Stomach (tissue), 8 donors: ENCODE measurements at regions not wholly inside any gene's neighbourhood (a gene's known extent, or its start where the extent isn't known, plus 50 kb on each side); places are given as distances from the start of the nearest gene placed in this dataset.

ENCODE experiments used
- DNase-seq, 2 donors: peaks; one replicate each; pipeline versions ENCODE4 v3.0.0 to v3.0.0-alpha.2; 2013 to 2019
- H3K27ac ChIP-seq, 5 donors: fragments of 200-600 bp in 4 of 5; sonication (generic) in 4 of 5; one replicate each; pipeline ENCODE4 v1.5.1; 2013 to 2019; ENCODE audit warnings: mild to moderate bottlenecking in 1 of 5, moderate library complexity in 1 of 5
- H3K27me3 ChIP-seq, 3 donors: fragments of 200-600 bp; sonication (generic); one replicate each; pipeline ENCODE4 v1.5.1; 2017 to 2019; ENCODE audit warnings: mixed run types in 1 of 3
- H3K36me3 ChIP-seq, 4 donors: fragments of 200-600 bp; sonication (generic); 1 replicate in 3 of 4; 2 replicates in 1 of 4; pipeline ENCODE4 v1.5.1; 2016 to 2019
- H3K4me1 ChIP-seq, 4 donors: fragments of 200-600 bp; sonication (generic); one replicate each; pipeline ENCODE4 v1.5.1; 2016 to 2019
- H3K4me3 ChIP-seq, 4 donors: fragments of 200-600 bp; sonication (generic) in 3 of 4; one replicate each; pipeline ENCODE4 v1.5.1; 2016 to 2019; ENCODE audit warnings: mild to moderate bottlenecking in 1 of 4
- H3K9me3 ChIP-seq, 4 donors: fragments of 200-600 bp; sonication (generic); one replicate each; pipeline ENCODE4 v1.5.1; 2016 to 2019
- CTCF ChIP-seq, 7 experiments: fragments of 450-650 bp in 4 of 7; fragments of 200-600 bp in 3 of 7; sonication (generic) in 3 of 7; IDR thresholded peaks; one replicate each; pipeline ENCODE4 v1.5.1; 2016 to 2019; ENCODE audit warnings: antibody characterized with exemption in 7 of 7, control low read depth in 2 of 7, mild to moderate bottlenecking in 1 of 7
- EP300 ChIP-seq: sonication (generic); formaldehyde crosslinking; IDR thresholded peaks from one replicate; pipeline ENCODE4 v1.6.1; 2017; ENCODE audit warnings: antibody characterized with exemption
- POLR2A ChIP-seq, 4 donors: fragments of 450-650 bp; IDR thresholded peaks; one replicate each; pipeline ENCODE4 v1.6.1; 2016; ENCODE audit warnings: antibody characterized with exemption in 4 of 4, control low read depth in 2 of 4, mild to moderate bottlenecking in 1 of 4, moderate library complexity in 1 of 4
- POLR2AphosphoS5 ChIP-seq, 3 donors: sonication (generic); formaldehyde crosslinking; IDR thresholded peaks; one replicate each; pipeline ENCODE4 v1.6.1; 2016; ENCODE audit warnings: antibody characterized with exemption in 3 of 3
- WGBS, 5 donors: extraction: QIAGEN DNeasy Blood & Tissue Kit in 3 of 5; methylation state at CpG; one replicate each; pipeline versions ENCODE4 v1.1.5 to v1.1.7; 2013 to 2018; 5-methylcytosine and 5-hydroxymethylcytosine counted together
- intact Hi-C: fragments of 100-400 bp; cut with DNase I; formaldehyde crosslinking; loops from one replicate; pipeline ENCODE4 v1.15.1; 2023; ENCODE audit warnings: low total_unique reads
- donor health status: healthy with polysubstance abuse.
- donor health status: Bipolar disorder and iron deficiency.
- donor health status: healthy.

- TF ChIP-seq CTCF (IDR thresholded peaks at IDR 0.05) (no peak), EP300 (no peak), POLR2A (IDR thresholded peaks at IDR 0.05) (no peak), POLR2AphosphoS5 (IDR thresholded peaks at IDR 0.05) (no peak)
- no peaks in the 10 kb centered on the region for H3K36me3 ChIP-seq
- H3K4me3 ChIP-seq, result no peak overlapping the region
- intact Hi-C loops, result no loop called here
- H3K4me1 ChIP-seq, result peaks cover 0 to 16% (median 7%) of the 10 kb centered on the region in 4 donors
- DNase-seq, result no peak
- H3K27ac ChIP-seq, result no peak overlapping the region
- no peaks in the 10 kb centered on the region for H3K27me3 ChIP-seq
- no peaks in the 10 kb centered on the region for H3K9me3 ChIP-seq
Measured at GRCh38 chr4:138399081-138399480, 156.9 kb upstream of the SLC7A11 start.

- intact Hi-C loops, result no loop called here
- Histone ChIP-seq H3K36me3 (no peaks in the 10 kb centered on the region), H3K9me3 (no peaks in the 10 kb centered on the region), H3K27me3 (no peaks in the 10 kb centered on the region), H3K4me3 (no peak overlapping the region), H3K4me1 (peaks cover 0 to 16% (median 7%) of the 10 kb centered on the region in 4 donors), H3K27ac (no peak overlapping the region)
- DNase-seq, result no peak
- TF ChIP-seq CTCF (IDR thresholded peaks at IDR 0.05), result no peak
- no peak for TF ChIP-seq POLR2AphosphoS5 (IDR thresholded peaks at IDR 0.05)
Measured at GRCh38 chr4:138398322-138398721, 156.2 kb upstream of the SLC7A11 start.

- no peak for TF ChIP-seq EP300
- no peak for TF ChIP-seq CTCF (IDR thresholded peaks at IDR 0.05)
- TF ChIP-seq POLR2A (IDR thresholded peaks at IDR 0.05), result no peak
- TF ChIP-seq POLR2AphosphoS5 (IDR thresholded peaks at IDR 0.05), result no peak
- DNase-seq, result no peak
- WGBS, 5 donors, result 29 to 57% (median 40%) methylated on average over 2 of the region's 2 CpGs
- Histone ChIP-seq H3K27ac (no peak overlapping the region), H3K27me3 (no peaks in the 10 kb centered on the region), H3K36me3 (no peaks in the 10 kb centered on the region), H3K9me3 (no peaks in the 10 kb centered on the region), H3K4me1 (no peaks in the 10 kb centered on the region), H3K4me3 (no peak overlapping the region)
- intact Hi-C loops, result no loop called here
Measured at GRCh38 chr4:138393886-138394610, 151.9 kb upstream of the SLC7A11 start.

GRCh38 chr4:138392751-138393308, 150.7 kb upstream of the SLC7A11 start:
- H3K4me1 ChIP-seq, result no peaks in the 10 kb centered on the region
- H3K27me3 ChIP-seq, result no peaks in the 10 kb centered on the region
- 55 to 78% (median 68%) methylated on average over 4 of the region's 4 CpGs for WGBS, 5 donors
- no peak overlapping the region for H3K27ac ChIP-seq
- no peak overlapping the region for H3K4me3 ChIP-seq
- TF ChIP-seq EP300, result no peak
- no peak for TF ChIP-seq POLR2AphosphoS5 (IDR thresholded peaks at IDR 0.05)
- TF ChIP-seq POLR2A (IDR thresholded peaks at IDR 0.05), result no peak
- no peak for TF ChIP-seq CTCF (IDR thresholded peaks at IDR 0.05)
- no peaks in the 10 kb centered on the region for H3K36me3 ChIP-seq
- no peaks in the 10 kb centered on the region for H3K9me3 ChIP-seq
- no peak for DNase-seq
- intact Hi-C loops, result no loop called here
